LoVo (cell line): ENCODE measurements at regions not wholly inside any gene's neighbourhood (a gene's known extent, or its start where the extent isn't known, plus 50 kb on each side); places are given as distances from the start of the nearest gene placed in this dataset.
"Not testable (repeated sequence)": the region's sequence is repeated elsewhere in the genome, so short reads cannot be mapped to it uniquely, and the experiment has no call there.

Source experiments
- DNase-seq: peaks from one replicate; pipeline ENCODE4 v3.0.0-alpha.2; 2016; ENCODE audit warnings: low spot score

DNA sequence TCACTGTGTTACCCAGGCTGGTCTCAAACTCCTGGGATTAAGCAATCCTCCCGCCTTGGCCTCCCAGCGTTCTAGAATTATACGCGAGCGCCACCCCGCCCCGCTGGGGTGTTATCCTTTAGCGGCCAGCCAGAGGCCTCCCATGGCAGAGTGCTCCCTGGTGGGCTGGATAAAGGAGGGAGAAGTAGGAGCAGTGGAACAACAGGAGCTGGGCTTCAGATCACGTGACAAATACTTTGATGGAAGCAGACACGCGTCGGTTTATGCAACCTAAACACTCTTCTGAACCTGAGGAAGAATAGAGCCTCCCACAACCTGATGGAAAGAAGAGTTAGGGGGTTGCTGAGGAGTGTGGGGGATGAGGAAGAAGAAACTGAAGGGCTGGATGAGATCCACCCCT, 2114.0 kb downstream of the TP53TG3F start:
- DNase-seq, result no peak

DNA sequence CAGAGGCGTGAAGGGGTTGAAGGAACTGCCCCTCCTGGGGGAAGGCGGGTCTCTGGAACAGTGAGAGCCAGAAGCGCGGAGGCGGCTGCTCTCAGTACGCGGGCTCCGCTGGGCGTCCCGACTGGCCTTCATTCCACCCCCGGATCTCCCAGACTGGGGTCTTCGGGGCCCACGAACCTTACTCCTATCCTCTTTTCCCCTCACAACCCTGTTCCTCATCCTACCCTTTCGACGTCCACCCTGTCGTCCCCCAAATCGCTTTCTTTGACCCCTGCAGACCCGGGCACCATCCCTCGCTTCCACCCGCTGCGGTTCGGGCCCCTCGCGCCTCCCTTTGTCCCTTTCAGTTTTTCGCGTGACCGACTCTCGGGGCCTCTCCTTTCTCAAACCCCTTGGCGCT, 2114.6 kb downstream of the TP53TG3F start:
- DNase-seq, result no peak

DNA sequence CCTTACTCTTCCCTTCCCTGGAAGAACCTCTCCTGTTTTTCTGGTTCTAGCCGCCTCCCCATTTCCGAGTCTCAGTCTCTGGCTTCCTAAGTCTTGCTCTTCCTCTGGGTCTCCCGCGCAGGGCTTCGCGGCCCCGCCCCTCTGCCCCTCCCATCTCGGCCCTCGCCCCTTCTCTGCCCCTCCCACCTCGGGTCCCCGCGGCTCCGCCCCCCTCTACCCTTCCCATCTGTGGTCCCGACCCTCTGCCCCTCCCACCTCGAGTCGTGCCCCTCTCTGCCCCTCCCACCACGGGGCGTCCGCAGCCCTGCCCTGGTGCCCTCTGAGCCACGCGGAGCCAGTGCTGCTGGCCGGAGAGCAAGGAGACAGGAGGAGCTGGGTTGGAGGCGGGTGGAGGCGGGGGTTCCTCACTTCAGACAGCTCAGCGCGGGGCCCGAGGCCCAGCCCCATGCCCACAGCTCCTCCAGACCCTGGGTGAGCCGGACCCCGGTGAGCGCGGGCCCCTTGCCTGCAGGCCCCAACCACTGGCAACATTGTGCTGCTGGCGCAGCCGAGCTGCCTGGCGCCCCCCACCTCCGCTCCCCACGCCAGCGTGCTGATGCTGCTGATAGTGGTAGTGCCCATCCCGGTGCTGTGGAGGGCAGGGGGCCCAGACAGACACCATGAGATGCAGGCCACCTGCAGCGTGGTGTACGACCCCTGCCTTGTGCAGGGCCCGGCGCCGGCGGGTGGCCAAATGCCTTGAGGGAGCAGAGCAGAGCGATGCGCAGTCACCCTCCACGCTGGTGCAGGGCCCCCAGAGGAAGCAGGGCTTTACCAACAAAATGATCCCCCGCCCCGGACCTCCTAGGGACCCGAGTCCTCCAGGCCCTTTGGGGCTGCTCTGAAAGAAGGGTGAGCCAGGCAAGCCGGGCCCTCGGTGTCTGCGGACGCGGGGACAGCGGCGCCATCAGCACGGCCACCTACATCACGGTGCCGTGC, 2115.3 kb downstream of the TP53TG3F start:
- DNase-seq, result no peak

DNA sequence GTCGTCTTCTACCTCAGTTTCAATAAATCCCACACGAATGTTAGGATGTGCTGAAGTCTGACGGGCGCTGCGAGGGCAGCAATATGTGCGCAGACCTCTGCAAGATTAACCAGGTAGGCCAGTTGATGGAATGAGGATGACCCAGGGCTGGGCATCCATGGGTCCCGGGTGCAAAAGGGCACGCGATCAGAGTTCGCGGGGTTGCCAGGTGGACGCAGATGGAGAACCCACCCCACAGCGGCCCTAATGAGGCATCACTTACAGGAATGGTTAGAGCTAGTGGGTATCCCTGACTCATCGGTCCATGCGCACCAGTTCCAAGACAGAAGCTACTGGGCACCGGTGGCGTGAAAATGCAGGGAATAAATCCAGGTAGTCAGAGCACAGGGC, 2116.0 kb downstream of the TP53TG3F start:
- DNase-seq, result no peak

DNA sequence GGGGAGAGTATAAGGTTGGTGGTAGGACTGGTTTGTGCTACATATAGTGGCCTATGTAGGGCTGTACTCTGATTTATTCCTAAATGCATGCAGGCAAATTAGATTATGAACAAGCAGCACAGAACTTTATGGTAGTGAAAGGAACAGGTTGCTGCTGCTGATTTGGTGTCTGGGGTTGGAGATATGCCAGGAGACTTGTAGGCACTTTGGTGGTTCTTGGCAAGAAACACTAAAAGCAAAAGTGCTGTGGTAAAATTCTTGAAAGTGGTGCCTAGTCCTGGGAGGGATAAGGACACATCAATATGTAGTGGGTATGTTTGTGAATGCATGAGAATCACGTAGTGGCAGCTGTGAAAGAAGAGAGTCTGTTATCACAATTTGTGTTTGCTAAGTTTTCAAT, 2126.0 kb downstream of the TP53TG3F start:
- no peak for DNase-seq

DNA sequence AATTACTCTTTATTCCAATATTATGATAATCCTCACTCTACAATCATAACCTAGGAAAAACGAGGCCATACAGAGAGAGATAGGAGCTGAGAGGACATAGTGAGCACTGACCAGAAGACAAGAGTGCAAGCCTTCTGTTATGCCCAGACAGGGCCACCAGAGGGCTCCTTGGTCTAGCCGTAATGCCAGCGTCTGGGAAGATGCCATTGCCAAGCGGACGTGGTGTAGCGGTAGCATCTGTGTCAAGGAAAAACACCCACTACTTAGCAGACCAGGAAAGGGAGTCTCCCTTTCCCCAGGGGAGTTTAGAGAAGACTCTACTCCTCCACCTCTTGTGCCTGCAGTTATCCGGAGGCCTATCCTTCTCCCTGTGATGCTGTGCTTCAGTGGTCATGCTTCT, 2131.5 kb downstream of the TP53TG3F start:
- not testable (repeated sequence) for DNase-seq

DNA sequence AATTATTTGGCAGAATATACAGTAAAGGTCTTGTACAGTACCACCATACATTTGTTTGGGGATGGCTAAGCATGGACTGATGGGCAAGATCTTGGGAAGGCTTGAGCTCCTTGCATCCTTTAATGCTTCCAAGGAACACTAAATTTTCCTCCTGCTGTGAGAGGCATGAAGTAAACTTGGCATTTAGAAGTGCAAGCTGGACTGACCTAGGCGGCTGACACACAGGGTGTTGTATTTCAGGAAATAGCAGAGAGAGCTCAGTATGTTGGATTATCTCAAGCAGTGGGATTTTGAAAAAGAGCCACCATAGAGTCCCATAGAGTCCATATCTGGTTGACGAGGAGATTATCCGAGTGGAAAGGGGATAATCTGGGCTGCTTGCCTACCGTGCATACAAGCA, 2137.1 kb downstream of the TP53TG3F start:
- no peak for DNase-seq

DNA sequence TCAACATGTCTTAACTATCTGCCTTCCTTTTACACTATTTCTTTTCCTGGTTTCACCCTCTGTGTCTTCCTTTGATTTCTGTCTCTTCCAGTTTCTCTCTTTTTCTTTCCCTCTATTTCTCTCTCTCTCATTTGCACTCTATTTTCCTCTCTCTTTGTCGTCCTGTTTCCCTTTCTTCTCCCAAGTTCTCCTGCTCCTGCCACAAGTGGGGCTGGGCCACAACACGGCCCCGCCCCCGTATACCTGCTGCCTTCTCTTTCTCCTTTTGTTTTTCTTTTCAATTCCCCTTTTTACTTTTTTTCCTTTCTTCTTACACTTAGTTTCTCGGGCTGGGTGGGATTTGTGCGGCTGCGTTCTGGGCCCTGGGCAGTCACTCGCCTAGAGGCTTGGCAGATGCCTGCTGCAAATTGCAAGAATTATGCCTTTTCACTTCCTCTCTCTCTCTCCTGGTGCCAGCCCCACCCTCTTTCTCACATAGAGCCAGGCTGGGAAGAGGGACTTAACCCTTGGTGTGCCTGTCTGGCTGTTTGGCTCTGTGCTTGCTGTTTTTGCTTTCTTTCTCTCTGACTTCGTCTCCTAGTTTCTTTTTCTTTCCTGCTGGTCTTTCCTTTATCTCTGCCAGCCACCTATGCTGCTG, 2139.4 kb downstream of the TP53TG3F start:
- peak; percentile 21 for DNase-seq

DNA sequence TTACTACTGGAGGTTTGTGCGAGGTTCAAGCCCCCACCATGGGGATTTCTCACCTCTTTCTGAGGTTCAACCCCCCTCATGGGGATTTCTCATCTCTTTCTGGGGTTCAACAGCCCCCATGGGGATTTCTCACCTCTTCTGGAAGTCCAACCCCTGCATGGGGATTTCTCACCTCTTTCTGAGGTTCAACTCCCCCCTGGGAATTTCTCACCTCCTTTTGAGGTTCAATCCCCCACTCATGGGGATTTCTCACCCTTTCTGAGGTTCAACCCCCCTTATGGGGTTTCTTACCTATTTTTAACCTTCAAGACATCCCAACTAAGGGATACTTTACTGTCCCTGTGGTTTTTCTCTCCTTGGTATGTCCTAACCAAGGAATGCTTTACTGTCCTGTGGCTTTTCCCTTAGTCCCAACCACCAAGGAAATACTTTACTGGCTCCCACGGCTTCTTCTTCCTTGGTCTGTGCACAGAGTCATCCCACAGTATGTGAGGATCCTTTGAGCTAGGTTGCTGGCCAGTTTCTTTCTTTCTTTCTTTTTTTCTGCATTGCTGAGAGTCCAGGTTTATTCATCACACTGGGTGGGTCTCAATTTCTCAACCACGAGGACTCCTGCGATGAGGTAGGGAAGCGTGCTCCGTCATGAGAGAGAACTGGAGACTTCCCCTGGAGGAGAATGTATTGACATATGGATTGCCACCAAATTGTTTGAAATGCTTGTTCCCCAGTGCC, 2140.2 kb downstream of the TP53TG3F start:
- no peak for DNase-seq

DNA sequence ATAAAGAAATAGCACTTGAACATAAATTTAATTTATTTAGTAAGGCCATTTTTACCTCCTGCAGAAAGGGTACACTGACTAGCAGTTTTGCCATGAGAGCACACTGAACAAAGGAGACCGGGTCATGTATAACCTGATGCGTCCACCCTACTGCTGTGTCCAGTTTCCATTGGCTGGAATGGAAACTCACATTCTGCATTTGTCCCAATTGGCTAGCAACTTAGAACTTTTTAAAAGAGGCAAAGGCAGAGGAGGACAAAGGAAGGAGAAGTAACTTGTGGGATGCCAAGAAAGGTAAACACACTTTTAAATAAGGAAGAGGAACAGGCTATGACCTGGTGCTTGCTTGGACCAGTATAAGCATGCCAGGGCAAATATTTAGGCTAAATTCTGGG, 2140.7 kb downstream of the TP53TG3F start:
- DNase-seq, result not testable (repeated sequence)

DNA sequence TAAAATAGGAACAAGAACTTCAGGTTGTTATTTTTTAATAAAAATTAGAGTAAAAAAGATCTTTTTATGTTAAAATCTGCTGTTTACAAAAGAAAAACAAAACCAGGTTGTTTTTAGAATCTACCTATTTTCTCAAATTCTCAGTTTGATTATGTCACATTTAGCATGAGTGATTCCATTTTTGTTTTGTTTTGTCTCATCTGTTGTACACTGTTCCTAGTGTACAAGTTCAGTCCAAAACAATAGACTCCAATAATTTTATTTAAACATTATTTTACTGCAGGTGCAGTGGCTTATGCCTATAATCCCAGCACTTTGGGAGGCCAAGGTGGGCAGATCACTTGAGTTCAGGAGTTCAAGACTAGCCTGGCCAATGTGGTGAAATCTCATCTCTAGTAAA, 2142.7 kb downstream of the TP53TG3F start:
- no peak for DNase-seq

DNA sequence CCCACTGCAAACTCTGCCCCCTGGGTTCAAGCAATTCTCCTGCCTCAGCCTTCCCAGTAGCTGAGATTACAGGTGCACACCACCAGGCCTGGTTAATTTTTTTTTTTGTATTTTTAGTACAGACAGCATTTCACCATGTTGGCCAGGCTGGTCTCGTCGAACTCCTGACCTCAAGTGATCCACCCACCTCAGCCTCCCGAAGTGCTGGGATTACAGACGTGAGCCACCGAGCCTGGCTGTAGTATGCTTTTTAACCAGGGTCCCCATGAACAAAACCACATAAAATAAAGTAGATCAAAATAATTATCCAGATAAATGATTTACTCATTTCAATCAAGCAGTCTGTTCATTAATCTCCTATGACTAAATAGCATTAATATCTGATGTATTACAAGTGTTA, 2144.0 kb downstream of the TP53TG3F start:
- not testable (repeated sequence) for DNase-seq

DNA sequence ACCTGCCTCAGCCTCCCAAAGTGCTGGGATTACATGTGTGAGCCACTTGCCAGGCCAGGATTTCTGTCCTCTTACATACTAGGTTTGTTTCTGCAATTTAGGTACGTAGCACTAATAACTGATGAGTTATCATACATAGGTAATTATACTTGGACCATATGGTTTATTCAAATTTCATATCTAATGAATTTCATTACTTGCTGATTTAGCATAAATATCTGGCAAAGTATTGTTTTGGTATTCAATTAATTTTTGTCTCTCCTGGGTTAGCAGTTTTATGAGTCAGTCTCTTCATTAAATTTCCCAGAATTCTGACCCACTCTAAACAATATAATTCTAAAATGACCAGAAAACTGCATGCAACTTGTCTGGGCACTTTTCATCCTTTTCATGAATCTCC, 2146.5 kb downstream of the TP53TG3F start:
- no peak for DNase-seq

DNA sequence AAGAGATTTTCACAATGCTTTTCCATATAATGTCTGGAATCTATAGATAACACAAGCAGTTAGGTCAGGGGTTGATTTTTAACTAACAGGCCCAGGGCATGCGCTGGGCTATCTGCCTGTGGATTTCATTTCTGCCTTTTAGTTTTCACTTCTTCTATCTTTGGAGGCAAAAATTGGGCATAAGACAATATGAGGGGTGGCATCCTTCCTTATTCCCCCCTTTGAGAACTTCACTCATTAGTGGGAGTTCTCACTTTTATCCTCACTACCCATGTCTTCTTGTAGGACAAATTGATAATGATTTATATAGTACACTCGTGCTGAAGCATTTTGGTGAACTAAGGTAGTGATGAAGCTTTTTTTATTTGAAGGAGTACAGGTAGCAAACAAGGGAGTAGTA, 2155.5 kb downstream of the TP53TG3F start:
- DNase-seq, result not testable (repeated sequence)

DNA sequence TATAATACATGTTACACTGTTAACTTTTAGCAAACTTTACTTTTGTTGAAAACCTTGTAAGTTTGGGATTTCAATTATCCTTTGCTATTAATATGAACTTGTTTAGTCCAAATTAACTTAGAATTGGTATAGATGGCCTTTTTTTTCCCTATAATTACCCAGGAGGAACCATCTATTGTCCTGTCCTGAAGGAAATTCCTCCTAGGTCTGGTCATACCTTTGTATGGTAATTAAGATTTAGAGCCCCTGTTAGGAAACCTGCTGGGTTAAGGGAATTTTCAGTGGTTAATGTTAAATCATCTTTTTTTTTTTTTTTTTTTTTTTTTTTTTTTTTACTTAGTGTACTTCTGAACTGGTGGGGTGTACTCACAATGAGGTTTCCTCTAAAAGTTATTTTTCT, 2159.8 kb downstream of the TP53TG3F start:
- DNase-seq, result not testable (repeated sequence)

DNA sequence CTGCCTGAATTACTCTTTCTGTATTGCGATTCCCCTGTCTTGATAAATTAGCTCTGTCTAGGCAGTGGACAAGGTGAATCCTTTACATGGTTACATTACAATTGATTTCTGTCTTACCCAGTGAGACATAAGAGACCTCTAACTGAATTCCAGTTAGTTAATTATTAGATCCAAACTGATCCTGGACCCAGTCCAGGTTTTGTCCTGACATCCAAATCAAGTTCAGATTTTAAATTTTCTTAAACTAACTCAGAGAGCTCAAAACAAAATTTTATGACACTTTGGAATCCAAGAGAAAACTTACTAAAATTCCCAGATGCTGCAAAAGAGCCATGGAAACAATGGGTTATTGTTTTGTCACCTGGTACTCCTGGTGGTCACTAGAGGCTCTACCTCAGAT, 2166.6 kb downstream of the TP53TG3F start:
- no peak for DNase-seq

DNA sequence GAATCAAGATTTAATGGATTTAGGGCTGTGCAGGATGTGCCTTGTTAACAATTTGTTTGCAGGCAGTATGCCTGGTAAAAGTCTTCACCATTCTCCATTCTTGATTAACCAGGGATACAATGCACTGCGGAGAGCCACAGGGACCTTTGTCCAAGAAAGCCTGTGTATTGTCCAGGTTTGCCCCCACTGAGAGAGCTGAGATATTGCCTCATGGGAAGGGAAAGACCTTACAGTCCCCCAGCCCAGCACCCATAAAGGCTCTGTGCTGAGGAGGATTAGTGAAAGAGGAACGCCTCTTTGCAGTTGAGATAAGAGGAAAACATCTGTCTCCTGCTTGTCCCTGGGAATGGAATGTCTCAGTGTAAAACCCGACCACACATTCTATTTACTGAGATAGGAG, 2169.6 kb downstream of the TP53TG3F start:
- no peak for DNase-seq

DNA sequence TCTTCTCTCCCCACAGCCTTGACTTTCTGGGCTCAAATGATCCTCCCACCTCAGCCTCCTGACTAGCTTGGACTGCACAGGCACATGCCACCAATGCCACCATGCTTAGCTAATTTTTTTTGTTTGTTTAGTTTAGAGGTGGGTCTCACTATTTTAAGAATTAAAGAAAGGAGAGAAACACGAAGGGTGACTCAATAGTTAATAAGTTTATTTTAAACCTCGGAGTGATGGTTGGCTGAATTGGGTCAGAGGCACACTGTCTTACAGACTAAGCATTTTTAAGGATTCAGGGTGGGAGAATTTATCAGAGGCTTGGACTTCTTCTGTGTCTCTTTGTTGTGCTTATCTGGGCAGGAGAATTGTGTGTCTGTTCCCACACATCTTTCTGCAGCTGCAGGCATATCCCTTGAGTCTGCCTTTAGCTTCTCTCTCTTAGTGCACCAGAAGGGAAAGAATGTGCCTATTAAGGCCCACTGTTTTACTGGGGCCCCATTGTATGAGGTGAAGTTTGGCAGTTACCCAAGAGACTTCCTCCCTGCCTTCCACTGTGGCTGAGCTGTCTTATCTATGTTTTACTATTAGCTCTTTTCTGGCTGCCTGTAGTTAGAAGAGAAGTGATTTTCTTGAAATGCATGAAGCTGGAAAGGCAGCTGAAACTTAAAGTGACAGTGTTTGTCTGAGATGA, 2172.0 kb downstream of the TP53TG3F start:
- DNase-seq, result no peak

DNA sequence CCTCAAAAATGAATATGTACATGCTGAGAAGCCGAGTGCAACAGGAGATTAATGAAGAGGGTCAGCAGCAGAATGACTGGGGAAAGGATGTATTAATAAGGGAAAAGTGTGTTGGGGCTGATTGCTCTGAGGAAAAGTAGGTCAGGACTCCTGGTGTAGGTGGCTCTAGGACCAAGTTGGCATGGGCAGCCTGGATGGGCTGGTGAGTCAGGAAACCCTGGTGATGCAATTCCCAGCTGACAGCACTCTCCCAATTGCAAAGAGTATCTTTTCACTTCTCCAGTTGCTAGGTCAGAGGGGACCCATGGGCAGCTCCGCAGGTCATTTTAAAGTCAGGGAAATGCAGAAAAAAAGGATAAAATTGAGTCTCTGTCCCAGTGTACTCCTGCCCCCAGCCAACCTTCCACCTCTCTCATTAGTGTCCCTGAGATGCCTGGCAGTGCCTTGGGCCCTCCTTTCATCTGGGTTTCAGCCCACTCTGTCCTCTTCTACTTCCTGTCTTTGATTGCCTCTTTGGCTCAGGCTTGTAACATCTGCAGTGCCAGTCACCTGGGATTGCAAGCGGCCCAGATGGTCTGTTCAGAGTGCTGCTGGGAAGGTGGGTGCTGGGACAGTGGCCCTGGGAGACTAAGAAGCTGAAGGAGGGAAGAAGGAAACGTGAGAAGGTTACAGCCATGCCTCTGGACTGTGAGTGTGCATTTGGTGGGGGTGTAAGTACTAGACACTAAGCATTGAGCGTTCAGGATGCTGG, 2177.2 kb downstream of the TP53TG3F start:
- DNase-seq, result no peak

DNA sequence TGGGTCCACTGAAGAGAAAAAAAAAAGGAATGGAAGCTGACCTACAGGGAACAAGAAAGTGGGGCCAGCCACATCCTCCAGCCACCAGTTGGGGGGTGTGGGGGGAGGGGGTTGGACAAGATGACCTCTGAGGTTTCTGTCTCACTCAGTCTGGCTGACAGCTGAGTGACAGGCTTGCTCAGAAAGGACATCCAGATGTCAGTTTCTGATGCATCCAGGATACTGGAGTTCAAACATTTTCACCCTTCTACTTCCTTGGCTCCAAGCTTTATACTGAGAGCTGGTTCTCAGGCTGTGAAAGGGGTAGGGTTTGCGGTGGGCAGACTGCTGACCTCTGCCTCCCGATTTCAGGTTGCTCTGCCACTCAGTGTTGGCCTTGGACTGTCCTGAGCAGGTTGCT, 2178.3 kb downstream of the TP53TG3F start:
- no peak for DNase-seq
